H1 (cell line): ENCODE measurements at regions not wholly inside any gene's neighbourhood (a gene's known extent, or its start where the extent isn't known, plus 50 kb on each side); places are given as distances from the start of the nearest gene placed in this dataset.

Experiments
- CTCF ChIA-PET: fragments of 300-600 bp; sonication (Branson Sonifier 250); formaldehyde crosslinking; loops from one replicate; lab custom pipeline; 2021; ENCODE audit not compliant: partially characterized antibody; lab: Charles Lee
- POLR2A ChIA-PET: fragments of 300-600 bp; sonication (Branson Sonifier 250); formaldehyde crosslinking; loops from one replicate; lab custom pipeline; 2021; ENCODE audit warnings: inconsistent platforms; ENCODE audit not compliant: partially characterized antibody; lab: Charles Lee
- DNase-seq, 2 experiments: peaks; one replicate each; pipeline versions ENCODE4 v3.0.0 to v3.0.0-alpha.2; 2010 to 2022; ENCODE audit warnings: low spot score in 2 of 2, low read depth in 1 of 2, mixed read lengths in 1 of 2
- FAIRE-seq: peaks from 2 replicates; lab custom pipeline; 2011; peaks lifted over from hg19 to GRCh38; lab: Jason Lieb, UNC
- H2AFZ ChIP-seq: 2 replicates; pipeline ENCODE4 v1.8.1; 2012; ENCODE audit warnings: low read length, inconsistent platforms
- H2AK5ac ChIP-seq: 2 replicates; pipeline ENCODE4 v1.6.1; 2013; ENCODE audit warnings: low read depth, low read length
- H2BK120ac ChIP-seq: replicated peaks from 2 replicates; pipeline ENCODE3; 2013; ENCODE audit warnings: low read depth, low read length, inconsistent platforms
- H2BK12ac ChIP-seq: 2 replicates; pipeline ENCODE4 v1.6.1; 2013; ENCODE audit warnings: low read depth, low read length
- H2BK15ac ChIP-seq: 2 replicates; pipeline ENCODE4 v1.6.1; 2013; ENCODE audit warnings: low read length
- H2BK20ac ChIP-seq: 2 replicates; pipeline ENCODE4 v1.6.1; 2013; ENCODE audit warnings: low read length
- H2BK5ac ChIP-seq: 2 replicates; pipeline ENCODE4 v1.6.1; 2013; ENCODE audit warnings: low read depth, low read length
- H3K14ac ChIP-seq: 2 replicates; pipeline ENCODE4 v1.6.1; 2013; ENCODE audit warnings: inconsistent platforms; ENCODE audit not compliant: insufficient read length
- H3K18ac ChIP-seq: 2 replicates; pipeline ENCODE4 v1.6.1; 2013; ENCODE audit warnings: low read length; ENCODE audit errors: extremely low read depth
- H3K23ac ChIP-seq: 2 replicates; pipeline ENCODE4 v1.6.1; 2013; ENCODE audit warnings: inconsistent platforms; ENCODE audit not compliant: insufficient read length
- H3K23me2 ChIP-seq: 2 replicates; pipeline ENCODE4 v1.6.1; 2013; ENCODE audit warnings: low read depth, low read length
- H3K27ac ChIP-seq: 2 replicates; pipeline ENCODE4 v1.6.1; 2011; ENCODE audit warnings: low read depth, low read length, inconsistent platforms
- H3K27me3 ChIP-seq, 4 experiments: replicated peaks in 1 of 4; 1 replicate in 1 of 4; 2 replicates in 3 of 4; pipeline versions ENCODE4 v1.6.1 to v1.8.1; 2011 to 2013; ENCODE audit warnings: low read length in 3 of 4, mild to moderate bottlenecking in 3 of 4, inconsistent platforms in 2 of 4, mixed read lengths in 2 of 4, moderate library complexity in 1 of 4; ENCODE audit not compliant: control insufficient read depth in 3 of 4, insufficient read depth in 3 of 4; ENCODE audit errors: extremely low read depth in 1 of 4
- H3K36me3 ChIP-seq, 4 experiments: 2 replicates each; pipeline versions ENCODE4 v1.6.1 to v1.8.1; 2011 to 2013; ENCODE audit warnings: mild to moderate bottlenecking in 4 of 4, low read length in 3 of 4, moderate library complexity in 2 of 4, control low read depth in 1 of 4, inconsistent platforms in 1 of 4; ENCODE audit not compliant: insufficient read depth in 4 of 4, control insufficient read depth in 2 of 4
- H3K4ac ChIP-seq: replicated peaks from 2 replicates; pipeline ENCODE3; 2013; ENCODE audit warnings: low read length, low read depth, mixed read lengths, inconsistent platforms; ENCODE audit not compliant: insufficient read length
- H3K4me1 ChIP-seq, 4 experiments: replicated peaks in 1 of 4; 1 replicate in 1 of 4; 2 replicates in 3 of 4; pipeline versions ENCODE4 v1.6.1 to v1.8.1; 2011 to 2013; ENCODE audit warnings: low read length in 3 of 4, inconsistent platforms in 2 of 4, mixed read lengths in 1 of 4; ENCODE audit not compliant: insufficient read depth in 4 of 4, control insufficient read depth in 3 of 4
- H3K4me2 ChIP-seq, 2 experiments: 2 replicates each; pipeline versions ENCODE4 v1.6.1 to v1.8.1; 2011 to 2013; ENCODE audit warnings: low read depth in 2 of 2, low read length in 2 of 2, control low read depth in 1 of 2, inconsistent platforms in 1 of 2, mild to moderate bottlenecking in 1 of 2; ENCODE audit not compliant: insufficient read depth in 1 of 2
- H3K4me3 ChIP-seq, 4 experiments: fragments of 200-600, 300-600 bp in 1 of 4; sonication (generic), shearing (Covaris generic), sonication (Bioruptor Twin) in 1 of 4; 2 replicates each; pipeline versions ENCODE4 v1.5.1 to v1.8.1; 2011 to 2016; ENCODE audit warnings: low read length in 4 of 4, low read depth in 3 of 4, control low read depth in 2 of 4, inconsistent platforms in 2 of 4, mild to moderate bottlenecking in 2 of 4, mixed read lengths in 1 of 4, moderate library complexity in 1 of 4; ENCODE audit not compliant: insufficient read depth in 2 of 4; ENCODE audit errors: extremely low read depth in 1 of 4
- H3K56ac ChIP-seq: replicated peaks from 2 replicates; pipeline ENCODE3; 2013; ENCODE audit warnings: low read depth, mild to moderate bottlenecking, mixed read lengths, low read length, inconsistent platforms; ENCODE audit not compliant: insufficient read length
- H3K79me1 ChIP-seq: 2 replicates; pipeline ENCODE4 v1.6.1; 2013; ENCODE audit warnings: low read depth, low read length, control low read depth
- H3K79me2 ChIP-seq, 2 experiments: 2 replicates each; pipeline versions ENCODE4 v1.6.1 to v1.8.1; 2012 to 2013; ENCODE audit warnings: low read length in 2 of 2, mild to moderate bottlenecking in 2 of 2, inconsistent platforms in 1 of 2; ENCODE audit not compliant: insufficient read depth in 2 of 2, control insufficient read depth in 1 of 2
- H3K9ac ChIP-seq, 4 experiments: replicated peaks in 1 of 4; 1 replicate in 1 of 4; 2 replicates in 3 of 4; pipeline versions ENCODE4 v1.6.1 to v1.8.1; 2011 to 2013; ENCODE audit warnings: low read depth in 3 of 4, low read length in 3 of 4, control low read depth in 2 of 4, mild to moderate bottlenecking in 2 of 4, moderate library complexity in 2 of 4, inconsistent platforms in 1 of 4; ENCODE audit errors: extremely low read depth in 1 of 4
- H3K9me3 ChIP-seq, 2 experiments: 2 replicates each; pipeline versions ENCODE4 v1.6.1 to v1.8.1; 2012 to 2013; ENCODE audit warnings: mild to moderate bottlenecking in 2 of 2, moderate library complexity in 2 of 2, control low read depth in 1 of 2, inconsistent platforms in 1 of 2, low read depth in 1 of 2, low read length in 1 of 2, mixed read lengths in 1 of 2; ENCODE audit not compliant: insufficient read depth in 2 of 2
- H4K20me1 ChIP-seq, 2 experiments: replicated peaks in 1 of 2; 2 replicates each; pipeline versions ENCODE3 to v1.8.1; 2011 to 2013; ENCODE audit warnings: inconsistent platforms in 2 of 2, low read length in 2 of 2, mild to moderate bottlenecking in 1 of 2; ENCODE audit not compliant: insufficient read depth in 2 of 2, control insufficient read depth in 1 of 2
- H4K5ac ChIP-seq: 2 replicates; pipeline ENCODE4 v1.6.1; 2013; ENCODE audit warnings: low read length, low read depth, mixed read lengths, inconsistent platforms; ENCODE audit not compliant: insufficient read length
- H4K8ac ChIP-seq: 2 replicates; pipeline ENCODE4 v1.8.0; 2013; ENCODE audit warnings: mild to moderate bottlenecking, moderate library complexity, low read length, inconsistent platforms; ENCODE audit not compliant: insufficient read depth; ENCODE audit errors: extremely low read depth
- H4K91ac ChIP-seq: replicated peaks from 2 replicates; pipeline ENCODE3; 2013; ENCODE audit warnings: low read length, mixed read lengths, inconsistent platforms; ENCODE audit not compliant: insufficient read length
- BCL11A ChIP-seq, 2 experiments: IDR thresholded peaks; one replicate each; pipeline ENCODE4 v1.6.1; 2011; ENCODE audit warnings: low read depth in 2 of 2, low read length in 2 of 2, mild to moderate bottlenecking in 2 of 2
- BRCA1 ChIP-seq: IDR thresholded peaks from 2 replicates; pipeline ENCODE4 v1.6.1; 2012; ENCODE audit warnings: low read depth, low read length, improper control_type of control experiment
- CHD2 ChIP-seq: IDR thresholded peaks from 2 replicates; pipeline ENCODE4 v1.6.1; 2012; ENCODE audit warnings: low read length, improper control_type of control experiment
- CREB1 ChIP-seq: IDR thresholded peaks from 2 replicates; pipeline ENCODE4 v1.6.1; 2012; ENCODE audit warnings: inconsistent platforms
- CTBP2 ChIP-seq: IDR thresholded peaks from 2 replicates; pipeline ENCODE4 v1.7.0; 2011; ENCODE audit warnings: borderline replicate concordance, mild to moderate bottlenecking, moderate library complexity, mixed read lengths, low read length; ENCODE audit not compliant: insufficient read depth, insufficient read length
- GABPA ChIP-seq: IDR thresholded peaks from 2 replicates; pipeline ENCODE4 v1.6.1; 2011; ENCODE audit warnings: mild to moderate bottlenecking, low read length, moderate library complexity, borderline replicate concordance; ENCODE audit not compliant: insufficient read depth
- JUND ChIP-seq: IDR thresholded peaks from 2 replicates; pipeline ENCODE4 v1.6.1; 2011; ENCODE audit warnings: mild to moderate bottlenecking, improper control_type of control experiment, low read length
- KDM4A ChIP-seq: IDR thresholded peaks from one replicate; pipeline ENCODE4 v1.7.1; 2012; ENCODE audit warnings: low read depth, mild to moderate bottlenecking, moderate library complexity, low read length, inconsistent platforms; ENCODE audit not compliant: severe bottlenecking
- MAFK ChIP-seq: IDR thresholded peaks from 2 replicates; pipeline ENCODE4 v1.6.1; 2012; ENCODE audit warnings: low read depth, mild to moderate bottlenecking, improper control_type of control experiment, low read length
- MAX ChIP-seq: IDR thresholded peaks from 2 replicates; pipeline ENCODE4 v1.6.1; 2012; ENCODE audit warnings: inconsistent platforms
- POLR2AphosphoS5 ChIP-seq: IDR thresholded peaks from 2 replicates; pipeline ENCODE4 v1.6.1; 2011; ENCODE audit warnings: low read depth, low read length
- RXRA ChIP-seq: IDR thresholded peaks from 2 replicates; pipeline ENCODE4 v1.6.1; 2011; ENCODE audit warnings: low read depth, mild to moderate bottlenecking, low read length, moderate library complexity; ENCODE audit not compliant: insufficient read depth
- SAP30 ChIP-seq: fragments of 300-600 bp; sonication (generic); IDR thresholded peaks from 2 replicates; pipeline ENCODE4 v1.7.1; 2012; ENCODE audit warnings: low read length, moderate library complexity, mild to moderate bottlenecking, inconsistent platforms; ENCODE audit not compliant: insufficient read depth, insufficient replicate concordance
- SP2 ChIP-seq: IDR thresholded peaks from 2 replicates; pipeline ENCODE4 v1.6.1; 2012; ENCODE audit warnings: mild to moderate bottlenecking, low read length, inconsistent platforms
- TCF12 ChIP-seq: IDR thresholded peaks from 2 replicates; pipeline ENCODE4 v1.6.1; 2011; ENCODE audit warnings: low read depth, mild to moderate bottlenecking, low read length
- TEAD4 ChIP-seq: IDR thresholded peaks from 2 replicates; pipeline ENCODE4 v1.6.1; 2012; ENCODE audit warnings: low read depth, low read length, inconsistent platforms, mixed read lengths
- ZNF274 ChIP-seq: IDR thresholded peaks from 2 replicates; pipeline ENCODE4 v1.7.0; 2012; ENCODE audit warnings: low read length, borderline replicate concordance; ENCODE audit errors: extremely low read depth
- WGBS, 2 experiments: shearing (Covaris generic) in 1 of 2; methylation state at CpG; one replicate each; pipeline versions ENCODE4 v1.1.6 to v1.1.7; 2013 to 2015; ENCODE audit warnings: low lambda C conversion rate in 2 of 2, mixed read lengths in 2 of 2, inconsistent platforms in 1 of 2, low coverage in 1 of 2, missing lambda C conversion rate in 1 of 2; ENCODE audit not compliant: insufficient replicate concordance in 2 of 2, insufficient coverage in 1 of 2, insufficient read length in 1 of 2; ENCODE audit errors: extremely low coverage in 1 of 2, missing lambda C conversion rate in 1 of 2; 5-methylcytosine and 5-hydroxymethylcytosine counted together

DNA sequence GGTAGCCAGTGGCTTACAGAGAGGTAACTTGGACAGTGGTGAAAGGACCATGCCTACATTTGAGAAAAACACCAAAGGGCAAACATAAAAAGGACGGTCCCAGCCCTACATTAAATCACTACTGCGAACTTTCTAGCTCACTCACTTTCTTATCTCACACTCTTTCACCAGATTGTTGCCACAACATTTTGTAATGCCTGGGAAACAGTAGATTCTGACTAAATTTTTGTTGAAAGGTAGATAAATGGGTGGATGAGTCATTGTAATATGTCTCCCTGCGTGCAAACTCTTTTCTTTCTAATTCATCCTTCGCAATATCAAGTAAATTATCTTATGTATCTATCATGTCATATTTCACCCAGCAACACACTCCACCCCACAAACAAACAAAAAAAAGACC lies 192.2 kb downstream of the IRS1 start:
- Histone ChIP-seq H2BK12ac (no peak overlapping the region), H3K9me3 (no peaks in the 10 kb centered on the region), H2AK5ac (no peak overlapping the region), H2BK15ac (no peak overlapping the region), H3K4ac (no peak overlapping the region), H3K4me3 (no peak overlapping the region), H3K27me3 (no peaks in the 10 kb centered on the region), H2BK20ac (no peak overlapping the region), H4K8ac (no peak overlapping the region), H3K9ac (no peak overlapping the region), H3K79me1 (no peaks in the 10 kb centered on the region), H3K18ac (no peak overlapping the region), H2BK5ac (no peak overlapping the region), H3K4me2 (no peak overlapping the region), H3K23me2 (no peaks in the 10 kb centered on the region), H4K5ac (no peak overlapping the region), H2BK120ac (no peak overlapping the region), H3K56ac (no peak overlapping the region), H3K36me3 (no peaks in the 10 kb centered on the region), H4K20me1 (no peaks in the 10 kb centered on the region), H3K27ac (no peak overlapping the region), H4K91ac (no peak overlapping the region), H3K23ac (no peak overlapping the region), H3K79me2 (no peaks in the 10 kb centered on the region), H2AFZ (no peak overlapping the region), H3K4me1 (no peaks in the 10 kb centered on the region), H3K14ac (no peak overlapping the region)
- ChIA-PET POLR2A (no interaction called here), CTCF (no interaction called here)
- DNase-seq (no peak), FAIRE-seq (no peak)
- 94 to 100% methylated on average over 1 to 4 of the region's 4 CpGs for WGBS, 2 experiments
- TF ChIP-seq CHD2: no peak
- TF ChIP-seq RXRA: no peak
- TF ChIP-seq CTBP2: no peak
- TF ChIP-seq TCF12: no peak
- TF ChIP-seq SP2: no peak
- no peak for TF ChIP-seq KDM4A
- TF ChIP-seq BRCA1: no peak
- no peak for TF ChIP-seq BCL11A (IDR thresholded peaks at IDR 0.05; ENCODE audit: low read depth in 2 of 2, low read length in 2 of 2)
- no peak for TF ChIP-seq MAX
- TF ChIP-seq ZNF274: no peak
- TF ChIP-seq CREB1: no peak
- no peak for TF ChIP-seq POLR2AphosphoS5
- TF ChIP-seq GABPA: no peak
- no peak for TF ChIP-seq JUND
- no peak for TF ChIP-seq TEAD4
- no peak for TF ChIP-seq MAFK
- TF ChIP-seq SAP30: no peak
